ENCODE measurements at regions not wholly inside any gene's neighbourhood (a gene's known extent, or its start where the extent isn't known, plus 50 kb on each side); places are given as distances from the start of the nearest gene placed in this dataset.

DNA sequence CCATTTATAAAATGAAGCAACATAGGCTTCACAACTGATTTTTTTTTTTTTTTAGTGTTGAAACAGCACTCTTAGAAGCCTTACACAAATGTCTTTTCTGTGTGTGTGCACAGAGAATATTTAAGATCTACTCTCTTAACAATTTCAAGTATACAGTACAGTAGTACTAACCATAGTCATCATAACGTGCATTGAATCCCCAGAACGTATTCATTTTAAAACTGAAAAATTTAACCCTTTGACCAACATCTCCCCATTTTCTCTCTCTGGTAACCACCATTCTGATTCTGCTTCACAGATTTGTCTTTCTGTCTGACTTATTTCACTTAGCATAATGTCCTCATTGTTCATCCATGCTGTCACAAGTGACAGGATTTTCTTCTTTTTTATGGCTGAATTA is 475.6 kb downstream of the RFPL4B start:
- Mint-ChIP-seq H3K4me3 (no peak overlapping the region), H3K27me3 (ENCODE audit: insufficient read depth) (no peaks in the 10 kb centered on the region), H3K4me1 (ENCODE audit: low read depth) (peaks cover 3% of the 10 kb centered on the region), H3K9me3 (no peaks in the 10 kb centered on the region), H3K27ac (no peak overlapping the region), H3K36me3 (ENCODE audit: low read depth) (no peaks in the 10 kb centered on the region)
- TF ChIP-seq, protein P1, sequence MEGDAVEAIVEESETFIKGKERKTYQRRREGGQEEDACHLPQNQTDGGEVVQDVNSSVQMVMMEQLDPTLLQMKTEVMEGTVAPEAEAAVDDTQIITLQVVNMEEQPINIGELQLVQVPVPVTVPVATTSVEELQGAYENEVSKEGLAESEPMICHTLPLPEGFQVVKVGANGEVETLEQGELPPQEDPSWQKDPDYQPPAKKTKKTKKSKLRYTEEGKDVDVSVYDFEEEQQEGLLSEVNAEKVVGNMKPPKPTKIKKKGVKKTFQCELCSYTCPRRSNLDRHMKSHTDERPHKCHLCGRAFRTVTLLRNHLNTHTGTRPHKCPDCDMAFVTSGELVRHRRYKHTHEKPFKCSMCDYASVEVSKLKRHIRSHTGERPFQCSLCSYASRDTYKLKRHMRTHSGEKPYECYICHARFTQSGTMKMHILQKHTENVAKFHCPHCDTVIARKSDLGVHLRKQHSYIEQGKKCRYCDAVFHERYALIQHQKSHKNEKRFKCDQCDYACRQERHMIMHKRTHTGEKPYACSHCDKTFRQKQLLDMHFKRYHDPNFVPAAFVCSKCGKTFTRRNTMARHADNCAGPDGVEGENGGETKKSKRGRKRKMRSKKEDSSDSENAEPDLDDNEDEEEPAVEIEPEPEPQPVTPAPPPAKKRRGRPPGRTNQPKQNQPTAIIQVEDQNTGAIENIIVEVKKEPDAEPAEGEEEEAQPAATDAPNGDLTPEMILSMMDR (IDR thresholded peaks at IDR 0.05): no peak
- no peak for DNase-seq

DNA sequence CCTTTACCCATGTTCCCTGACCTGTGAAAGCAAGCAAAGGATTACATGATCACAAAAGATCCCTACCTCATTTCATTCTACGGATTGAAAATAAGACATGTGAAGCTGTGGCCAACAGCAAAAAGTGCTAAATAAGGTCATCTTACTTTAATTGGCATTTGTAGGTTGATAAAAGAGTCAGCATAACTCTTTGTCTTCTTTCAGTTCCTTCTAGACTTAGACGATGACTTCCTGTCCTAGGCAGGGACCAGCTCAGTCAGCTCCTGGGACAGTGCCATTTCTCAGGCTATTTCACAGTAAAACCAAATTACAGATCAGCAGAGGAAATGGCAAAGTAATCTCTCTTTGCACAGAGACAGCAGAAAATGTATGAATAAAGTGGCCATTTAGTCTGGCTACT is 480.7 kb downstream of the RFPL4B start:
- Mint-ChIP-seq H3K4me3 (no peak overlapping the region), H3K9me3 (no peaks in the 10 kb centered on the region), H3K27me3 (ENCODE audit: insufficient read depth) (peaks cover 1% of the 10 kb centered on the region; the same call in 1 of the 2 replicates), H3K4me1 (ENCODE audit: low read depth) (peaks cover 14% of the 10 kb centered on the region), H3K36me3 (ENCODE audit: low read depth) (no peaks in the 10 kb centered on the region), H3K27ac (no peak overlapping the region; the same call in 1 of the 2 replicates)
- TF ChIP-seq, protein P1 (IDR thresholded peaks at IDR 0.05): no peak
- peak; percentile 2 for DNase-seq

DNA sequence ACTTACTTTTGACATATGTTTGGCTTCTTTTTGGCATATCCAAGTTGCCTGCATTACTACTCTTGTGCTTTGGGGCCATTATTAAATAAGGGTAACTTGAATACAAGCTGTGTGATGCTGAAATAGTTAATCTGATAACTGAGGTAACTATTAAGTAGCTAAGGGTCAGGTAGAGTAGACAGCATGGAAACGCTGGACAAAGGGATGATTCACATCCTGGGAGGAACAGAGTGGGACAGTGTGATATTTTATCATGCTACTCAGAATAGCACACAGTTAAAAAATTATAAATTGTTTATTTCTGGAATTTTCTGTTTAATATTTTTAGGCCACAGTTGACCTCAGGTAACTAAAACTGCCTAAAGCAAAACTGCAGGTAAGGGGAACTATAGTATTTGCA is 483.9 kb downstream of the RFPL4B start:
- H3K4me3 Mint-ChIP-seq: no peak overlapping the region
- H3K9me3 Mint-ChIP-seq: no peaks in the 10 kb centered on the region

DNA sequence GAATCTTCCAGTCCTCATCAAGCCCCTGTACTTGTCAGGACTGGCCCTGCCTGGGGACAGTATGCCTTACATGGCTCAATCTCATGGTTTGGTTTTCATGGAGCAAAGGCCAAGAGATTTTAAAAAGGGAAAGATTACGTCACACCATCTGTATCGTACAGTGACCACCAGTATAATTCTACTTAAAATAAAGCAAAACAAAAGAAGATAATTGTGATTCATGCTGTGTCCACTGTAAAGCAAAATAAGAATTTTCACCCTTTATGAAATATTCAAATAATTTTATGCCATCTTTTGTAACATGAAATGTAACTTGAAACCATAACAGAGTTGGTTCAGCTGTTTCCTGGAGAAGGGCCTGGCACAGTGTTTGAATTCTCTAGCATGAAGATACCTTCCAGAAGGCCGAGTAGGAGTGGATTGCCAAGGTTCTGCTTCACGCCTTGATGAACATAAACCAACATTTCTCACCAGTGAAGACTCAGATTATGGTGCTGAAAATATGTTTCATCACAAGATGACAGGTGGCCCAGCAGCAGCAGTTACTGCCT is 486.5 kb downstream of the RFPL4B start:
- Mint-ChIP-seq H3K36me3 (ENCODE audit: low read depth) (no peaks in the 10 kb centered on the region), H3K27me3 (ENCODE audit: insufficient read depth) (peaks cover 1% of the 10 kb centered on the region; the same call in 1 of the 2 replicates), H3K27ac (no peak overlapping the region), H3K4me3 (no peak overlapping the region), H3K4me1 (ENCODE audit: low read depth) (peaks cover 13% of the 10 kb centered on the region), H3K9me3 (no peaks in the 10 kb centered on the region)
- DNase-seq: no peak
- TF ChIP-seq, protein P1 (IDR thresholded peaks at IDR 0.05): no peak

More for the DNA sequence above, 483.9 kb downstream of the RFPL4B start:
- Mint-ChIP-seq H3K4me1 (ENCODE audit: low read depth) (peaks cover 14% of the 10 kb centered on the region), H3K27me3 (ENCODE audit: insufficient read depth) (peaks cover 1% of the 10 kb centered on the region; the same call in 1 of the 2 replicates), H3K27ac (no peak overlapping the region), H3K36me3 (ENCODE audit: low read depth) (no peaks in the 10 kb centered on the region)
- TF ChIP-seq, protein P1 (IDR thresholded peaks at IDR 0.05): no peak
- no peak for DNase-seq

DNA sequence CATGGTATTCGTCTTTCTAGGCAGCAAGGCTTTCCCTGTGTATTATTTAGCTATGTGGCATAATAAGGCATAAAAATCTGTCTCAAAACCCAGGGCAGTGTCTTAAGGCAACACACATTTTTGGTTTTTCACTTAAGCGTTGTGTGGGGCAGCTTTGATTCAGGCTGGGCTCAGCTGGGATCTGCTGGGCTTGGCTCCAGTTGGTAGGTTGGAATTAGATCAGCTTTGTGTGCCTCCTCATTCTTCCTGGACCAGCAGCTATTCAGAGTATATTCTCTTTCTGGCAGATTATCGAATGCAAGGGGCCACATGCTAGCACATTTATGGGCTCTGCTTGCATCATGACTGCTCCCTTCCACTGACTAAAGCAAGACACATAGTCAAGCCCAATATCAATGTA is 487.9 kb downstream of the RFPL4B start:
- Mint-ChIP-seq H3K36me3 (ENCODE audit: low read depth) (no peaks in the 10 kb centered on the region), H3K4me1 (ENCODE audit: low read depth) (peaks cover 27% of the 10 kb centered on the region), H3K9me3 (no peaks in the 10 kb centered on the region), H3K4me3 (no peak overlapping the region), H3K27ac (no peak overlapping the region), H3K27me3 (ENCODE audit: insufficient read depth) (no peaks in the 10 kb centered on the region)
- DNase-seq: no peak
- TF ChIP-seq, protein P1 (IDR thresholded peaks at IDR 0.05): no peak

All from HFFc6 (cell line).